WI38 (cell line): ENCODE measurements at regions not wholly inside any gene's neighbourhood (a gene's known extent, or its start where the extent isn't known, plus 50 kb on each side); places are given as distances from the start of the nearest gene placed in this dataset.

ENCODE experiments used
- H3K4me3 ChIP-seq: 2 replicates; pipeline ENCODE4 v1.5.1; 2011; ENCODE audit warnings: low read depth, mild to moderate bottlenecking, control low read depth, low read length
- CTCF ChIP-seq: IDR thresholded peaks from 2 replicates; pipeline ENCODE4 v1.5.1; 2012; ENCODE audit warnings: low read depth, mild to moderate bottlenecking, control low read depth, low read length

DNA sequence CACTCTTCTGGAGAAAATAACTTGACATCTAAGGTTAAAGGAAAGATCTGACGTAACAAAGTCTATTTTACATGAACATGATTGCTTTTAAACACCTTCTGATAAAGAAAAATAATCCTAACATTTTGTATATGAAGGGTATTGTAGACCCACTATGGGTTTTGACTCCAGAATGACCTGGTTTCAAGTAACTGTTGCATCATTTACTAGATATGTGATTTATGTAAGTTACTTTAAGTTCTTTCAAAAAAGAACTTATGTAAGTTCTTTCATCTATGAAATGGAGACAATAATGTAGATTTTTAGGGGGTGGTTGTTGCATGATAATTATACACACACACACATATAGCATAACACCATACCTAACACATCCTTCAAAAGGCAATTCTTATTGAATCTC lies 147.6 kb upstream of the MIR17HG start:
- TF ChIP-seq CTCF: no peak
- H3K4me3 ChIP-seq: no peak overlapping the region

- no peak for TF ChIP-seq CTCF
- no peak overlapping the region for H3K4me3 ChIP-seq
These were observed 147.0 kb upstream of the MIR17HG start for GRCh38 chr13:91200486-91200885.

DNA sequence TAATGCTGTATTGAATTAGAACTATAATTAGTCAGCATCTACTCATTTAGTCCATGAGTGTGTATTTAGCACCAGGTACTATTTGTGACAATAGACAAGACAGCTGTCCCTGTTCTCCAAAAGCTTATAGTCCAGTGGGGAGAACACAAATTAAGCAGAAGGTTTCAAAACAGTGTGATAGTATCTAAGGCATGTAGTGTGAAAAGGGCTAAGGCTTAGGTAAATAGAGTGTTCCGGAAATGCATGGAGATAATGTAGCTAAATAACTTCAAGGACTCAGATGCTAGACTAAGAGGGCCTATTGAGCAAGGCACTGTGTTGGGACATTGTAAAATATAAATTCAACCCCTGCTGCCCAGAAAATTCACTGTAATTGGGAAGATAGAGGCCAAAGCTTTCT lies 144.1 kb upstream of the MIR17HG start:
- H3K4me3 ChIP-seq: no peak overlapping the region
- no peak for TF ChIP-seq CTCF

DNA sequence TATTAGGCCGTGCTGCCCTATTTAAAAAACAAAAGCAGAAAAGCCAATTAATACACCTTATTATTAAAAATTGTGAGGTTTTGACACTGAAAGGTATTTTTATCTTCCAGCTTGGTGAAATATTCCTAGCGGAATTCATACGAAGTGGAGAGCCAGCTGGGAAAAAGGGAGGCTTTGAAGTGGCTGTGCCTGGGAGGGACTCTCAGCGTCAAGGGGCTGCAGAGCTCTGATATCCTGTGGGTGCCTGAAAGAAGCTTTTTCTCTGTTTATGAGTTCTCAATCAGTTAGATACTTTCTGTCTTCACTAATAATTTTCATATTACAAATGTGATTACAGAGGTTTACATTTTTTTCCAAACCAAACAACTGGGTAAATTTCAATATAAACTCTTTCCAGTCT lies 140.2 kb upstream of the MIR17HG start:
- no peak overlapping the region for H3K4me3 ChIP-seq
- TF ChIP-seq CTCF: no peak

GRCh38 chr13:91211510-91211909 lies 136.0 kb upstream of the MIR17HG start:
- H3K4me3 ChIP-seq: no peak overlapping the region
- no peak for TF ChIP-seq CTCF

- no peak overlapping the region for H3K4me3 ChIP-seq
- no peak for TF ChIP-seq CTCF
These were observed 135.3 kb upstream of the MIR17HG start for GRCh38 chr13:91212231-91212630.

GRCh38 chr13:91214031-91214430 lies 133.5 kb upstream of the MIR17HG start:
- no peak for TF ChIP-seq CTCF
- no peak overlapping the region for H3K4me3 ChIP-seq
